Prostate gland (tissue), 2 donors: ENCODE measurements at regions not wholly inside any gene's neighbourhood (a gene's known extent, or its start where the extent isn't known, plus 50 kb on each side); places are given as distances from the start of the nearest gene placed in this dataset.

Source experiments
- POLR2A ChIP-seq: fragments of 450-650 bp; IDR thresholded peaks from one replicate; pipeline ENCODE4 v1.6.1; 2016; ENCODE audit warnings: antibody characterized with exemption, mild to moderate bottlenecking
- TF ChIP-seq, protein P1 (sequence below), 4 experiments: fragments of 200-600 bp in 2 of 4; fragments of 450-650 bp in 2 of 4; sonication (generic) in 2 of 4; IDR thresholded peaks; 1 replicate in 3 of 4; 2 replicates in 1 of 4; pipeline ENCODE4 v1.5.1; 2016 to 2019; ENCODE audit warnings: antibody characterized with exemption in 4 of 4, mild to moderate bottlenecking in 2 of 4, moderate library complexity in 2 of 4

DNA sequence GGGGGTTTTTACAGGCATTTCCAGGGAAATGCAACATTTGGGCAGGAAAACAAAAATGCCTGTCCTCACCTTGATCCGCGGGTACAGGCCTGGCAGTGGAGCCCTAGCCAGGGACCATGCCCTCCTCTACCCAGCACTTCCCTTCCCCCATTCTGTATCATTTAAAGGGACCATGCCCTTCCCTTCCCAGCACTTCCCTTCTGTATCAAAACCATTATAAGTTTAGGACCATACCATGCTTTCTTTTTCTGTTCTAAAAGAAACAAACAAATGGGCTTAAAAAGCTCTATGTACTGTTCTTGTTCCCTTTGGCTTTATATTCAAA is 166.9 kb upstream of the ZNF608 start:
- TF ChIP-seq, protein P1, sequence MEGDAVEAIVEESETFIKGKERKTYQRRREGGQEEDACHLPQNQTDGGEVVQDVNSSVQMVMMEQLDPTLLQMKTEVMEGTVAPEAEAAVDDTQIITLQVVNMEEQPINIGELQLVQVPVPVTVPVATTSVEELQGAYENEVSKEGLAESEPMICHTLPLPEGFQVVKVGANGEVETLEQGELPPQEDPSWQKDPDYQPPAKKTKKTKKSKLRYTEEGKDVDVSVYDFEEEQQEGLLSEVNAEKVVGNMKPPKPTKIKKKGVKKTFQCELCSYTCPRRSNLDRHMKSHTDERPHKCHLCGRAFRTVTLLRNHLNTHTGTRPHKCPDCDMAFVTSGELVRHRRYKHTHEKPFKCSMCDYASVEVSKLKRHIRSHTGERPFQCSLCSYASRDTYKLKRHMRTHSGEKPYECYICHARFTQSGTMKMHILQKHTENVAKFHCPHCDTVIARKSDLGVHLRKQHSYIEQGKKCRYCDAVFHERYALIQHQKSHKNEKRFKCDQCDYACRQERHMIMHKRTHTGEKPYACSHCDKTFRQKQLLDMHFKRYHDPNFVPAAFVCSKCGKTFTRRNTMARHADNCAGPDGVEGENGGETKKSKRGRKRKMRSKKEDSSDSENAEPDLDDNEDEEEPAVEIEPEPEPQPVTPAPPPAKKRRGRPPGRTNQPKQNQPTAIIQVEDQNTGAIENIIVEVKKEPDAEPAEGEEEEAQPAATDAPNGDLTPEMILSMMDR (IDR thresholded peaks at IDR 0.05): no peak
- TF ChIP-seq POLR2A: no peak
